Neural cell (in vitro differentiated cells): ENCODE measurements at regions not wholly inside any gene's neighbourhood (a gene's known extent, or its start where the extent isn't known, plus 50 kb on each side); places are given as distances from the start of the nearest gene placed in this dataset.

Source experiments
- CTCF ChIP-seq: fragments of 450-650 bp; IDR thresholded peaks from 2 replicates; pipeline ENCODE4 v1.5.1; 2014; ENCODE audit warnings: antibody characterized with exemption, mild to moderate bottlenecking, moderate library complexity; ENCODE audit not compliant: poor library complexity, severe bottlenecking
- EP300 ChIP-seq: fragments of 450-650 bp; conservative IDR thresholded peaks from 2 replicates; pipeline ENCODE4 v1.6.1; 2014; ENCODE audit warnings: antibody characterized with exemption, mild to moderate bottlenecking, moderate library complexity; ENCODE audit not compliant: poor library complexity, severe bottlenecking
- EZH2 ChIP-seq: fragments of 200-600, 300-800 bp; shearing (Covaris generic), sonication (generic); IDR thresholded peaks from 2 replicates; pipeline ENCODE4 v1.6.1; 2014; ENCODE audit warnings: antibody characterized with exemption, low read length, borderline replicate concordance, mild to moderate bottlenecking; ENCODE audit not compliant: insufficient read depth, poor library complexity, severe bottlenecking
- MXI1 ChIP-seq: fragments of 450-650 bp; conservative IDR thresholded peaks from 2 replicates; pipeline ENCODE4 v1.6.1; 2014; ENCODE audit warnings: antibody characterized with exemption, mild to moderate bottlenecking; ENCODE audit not compliant: poor library complexity, severe bottlenecking
- POLR2AphosphoS5 ChIP-seq: IDR thresholded peaks from 2 replicates; pipeline ENCODE4 v1.6.1; 2012
- RAD21 ChIP-seq: fragments of 450-650 bp; conservative IDR thresholded peaks from 2 replicates; pipeline ENCODE4 v1.6.1; 2014; ENCODE audit warnings: antibody characterized with exemption, mild to moderate bottlenecking, moderate library complexity
- SMC3 ChIP-seq: fragments of 450-650 bp; conservative IDR thresholded peaks from 2 replicates; pipeline ENCODE4 v1.6.1; 2014; ENCODE audit warnings: antibody characterized with exemption, mild to moderate bottlenecking, moderate library complexity; ENCODE audit not compliant: poor library complexity
- TF ChIP-seq, protein P1 (sequence below): IDR thresholded peaks from 2 replicates; pipeline ENCODE4 v1.6.1; 2012; ENCODE audit warnings: borderline replicate concordance

DNA sequence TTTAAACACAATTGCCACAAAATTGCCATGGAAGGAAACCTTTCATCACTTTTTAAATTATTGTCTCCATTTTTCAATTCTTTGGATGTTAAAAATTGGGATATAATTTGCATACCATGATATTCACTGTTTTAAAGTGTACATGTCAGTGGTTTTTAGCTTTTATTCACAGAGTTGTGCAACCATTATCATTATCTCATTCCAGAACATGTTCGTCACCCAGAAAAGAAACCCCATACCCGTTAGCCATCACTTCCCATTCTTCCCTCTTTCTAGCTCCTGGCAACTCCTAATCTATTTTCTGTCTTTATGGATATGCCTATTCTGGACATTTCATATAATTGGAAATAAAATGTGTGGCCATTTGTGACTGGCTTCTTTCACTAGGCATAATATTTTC is 260.3 kb upstream of the FERD3L start:
- no peak for TF ChIP-seq CTCF
- TF ChIP-seq EZH2 = no peak
- no peak for TF ChIP-seq EP300
- TF ChIP-seq RAD21 = no peak
- TF ChIP-seq SMC3 = no peak
- TF ChIP-seq POLR2AphosphoS5 = no peak
- TF ChIP-seq MXI1 = no peak
- TF ChIP-seq, protein P1, sequence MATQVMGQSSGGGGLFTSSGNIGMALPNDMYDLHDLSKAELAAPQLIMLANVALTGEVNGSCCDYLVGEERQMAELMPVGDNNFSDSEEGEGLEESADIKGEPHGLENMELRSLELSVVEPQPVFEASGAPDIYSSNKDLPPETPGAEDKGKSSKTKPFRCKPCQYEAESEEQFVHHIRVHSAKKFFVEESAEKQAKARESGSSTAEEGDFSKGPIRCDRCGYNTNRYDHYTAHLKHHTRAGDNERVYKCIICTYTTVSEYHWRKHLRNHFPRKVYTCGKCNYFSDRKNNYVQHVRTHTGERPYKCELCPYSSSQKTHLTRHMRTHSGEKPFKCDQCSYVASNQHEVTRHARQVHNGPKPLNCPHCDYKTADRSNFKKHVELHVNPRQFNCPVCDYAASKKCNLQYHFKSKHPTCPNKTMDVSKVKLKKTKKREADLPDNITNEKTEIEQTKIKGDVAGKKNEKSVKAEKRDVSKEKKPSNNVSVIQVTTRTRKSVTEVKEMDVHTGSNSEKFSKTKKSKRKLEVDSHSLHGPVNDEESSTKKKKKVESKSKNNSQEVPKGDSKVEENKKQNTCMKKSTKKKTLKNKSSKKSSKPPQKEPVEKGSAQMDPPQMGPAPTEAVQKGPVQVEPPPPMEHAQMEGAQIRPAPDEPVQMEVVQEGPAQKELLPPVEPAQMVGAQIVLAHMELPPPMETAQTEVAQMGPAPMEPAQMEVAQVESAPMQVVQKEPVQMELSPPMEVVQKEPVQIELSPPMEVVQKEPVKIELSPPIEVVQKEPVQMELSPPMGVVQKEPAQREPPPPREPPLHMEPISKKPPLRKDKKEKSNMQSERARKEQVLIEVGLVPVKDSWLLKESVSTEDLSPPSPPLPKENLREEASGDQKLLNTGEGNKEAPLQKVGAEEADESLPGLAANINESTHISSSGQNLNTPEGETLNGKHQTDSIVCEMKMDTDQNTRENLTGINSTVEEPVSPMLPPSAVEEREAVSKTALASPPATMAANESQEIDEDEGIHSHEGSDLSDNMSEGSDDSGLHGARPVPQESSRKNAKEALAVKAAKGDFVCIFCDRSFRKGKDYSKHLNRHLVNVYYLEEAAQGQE = no peak
